Gastroesophageal sphincter (tissue), 2 donors: ENCODE measurements at regions not wholly inside any gene's neighbourhood (a gene's known extent, or its start where the extent isn't known, plus 50 kb on each side); places are given as distances from the start of the nearest gene placed in this dataset.

Source experiments
- POLR2A ChIP-seq, 2 donors: fragments of 450-650 bp; IDR thresholded peaks; one replicate each; pipeline ENCODE4 v1.6.1; 2017; ENCODE audit warnings: antibody characterized with exemption in 2 of 2, mild to moderate bottlenecking in 2 of 2, moderate library complexity in 1 of 2
- POLR2AphosphoS5 ChIP-seq: sonication (generic); formaldehyde crosslinking; IDR thresholded peaks from one replicate; pipeline ENCODE4 v1.6.1; 2017; ENCODE audit warnings: antibody characterized with exemption

GRCh38 chr11:70525466-70525865, 127.1 kb downstream of the CTTN start:
- TF ChIP-seq POLR2A (IDR thresholded peaks at IDR 0.05) (no peak), POLR2AphosphoS5 (no peak)
